Heart left ventricle (tissue), 16 donors: ENCODE measurements at regions not wholly inside any gene's neighbourhood (a gene's known extent, or its start where the extent isn't known, plus 50 kb on each side); places are given as distances from the start of the nearest gene placed in this dataset.

Source experiments
- ATAC-seq, 4 donors: fragments of 200-7000 bp; cut with Tn5 transposase; one replicate each; pipeline ENCODE4 v1.9.1; 2020 to 2022; ENCODE audit warnings: moderate library complexity in 4 of 4, mild to moderate bottlenecking in 3 of 4, moderate number of reproducible peaks in 1 of 4
- DNase-seq, 5 donors: peaks; one replicate each; pipeline ENCODE4 v3.0.0-alpha.2; 2020
- H3K27ac ChIP-seq, 12 donors: fragments of 200-600 bp; sonication (generic) in 4 of 12; one replicate each; pipeline versions ENCODE4 v1.5.0 to v1.8.0; 2016 to 2022; ENCODE audit warnings: mild to moderate bottlenecking in 2 of 12
- H3K27me3 ChIP-seq, 9 donors: fragments of 200-600 bp; sonication (generic) in 2 of 9; one replicate each; pipeline versions ENCODE4 v1.5.1 to v1.8.0; 2016 to 2022; ENCODE audit warnings: mild to moderate bottlenecking in 3 of 9
- H3K36me3 ChIP-seq, 9 donors: fragments of 200-600 bp; sonication (generic) in 2 of 9; one replicate each; pipeline versions ENCODE4 v1.5.0 to v1.8.0; 2018 to 2022; ENCODE audit warnings: mild to moderate bottlenecking in 2 of 9
- H3K4me1 ChIP-seq, 12 donors: fragments of 200-600 bp; sonication (generic) in 4 of 12; one replicate each; pipeline versions ENCODE4 v1.5.0 to v1.8.0; 2016 to 2022; ENCODE audit warnings: mild to moderate bottlenecking in 3 of 12
- H3K4me3 ChIP-seq, 12 donors: fragments of 200-600 bp; sonication (generic) in 4 of 12; one replicate each; pipeline versions ENCODE4 v1.5.0 to v1.8.0; 2017 to 2022; ENCODE audit warnings: mild to moderate bottlenecking in 9 of 12, moderate library complexity in 4 of 12
- H3K9me3 ChIP-seq, 12 donors: fragments of 200-600 bp; sonication (generic) in 4 of 12; one replicate each; pipeline versions ENCODE4 v1.5.0 to v1.8.0; 2016 to 2022; ENCODE audit warnings: mild to moderate bottlenecking in 1 of 12
- CTCF ChIP-seq, 12 donors: fragments of 200-600 bp; sonication (generic) in 4 of 12; IDR thresholded peaks; one replicate each; pipeline versions ENCODE4 v1.5.0 to v1.8.0; 2018 to 2022; ENCODE audit warnings: antibody characterized with exemption in 12 of 12, mild to moderate bottlenecking in 5 of 12
- POLR2A ChIP-seq, 2 donors: fragments of 450-650 bp; IDR thresholded peaks; one replicate each; pipeline ENCODE4 v1.6.1; 2017; ENCODE audit warnings: antibody characterized with exemption in 2 of 2, mild to moderate bottlenecking in 2 of 2, moderate library complexity in 2 of 2
- WGBS, 4 donors: extraction: QIAGEN DNeasy Blood & Tissue Kit in 2 of 4; methylation state at CpG; one replicate each; pipeline versions ENCODE4 v1.1.5 to v1.1.7; 2013 to 2018; 5-methylcytosine and 5-hydroxymethylcytosine counted together
- intact Hi-C, 10 donors: fragments of 100-400 bp; cut with DNase I; formaldehyde crosslinking; loops; one replicate each; pipeline versions ENCODE4 v1.11.1 to v1.14.2; 2022
- donor health status: ischemic (EF 13 %, LVEDD 7.1; RV severe dilation, severe dysfunction).
- donor health status: healthy with polysubstance abuse.
- donor health status: DM: no; HTN: yes; CAD: no.
- donor health status: DM: no; HTN: no; CAD: no.
- donor health status: ischemic (EF 25% LVEDD 6.9; RV normal size, moderate dysfunction).
- donor health status: ischemic (EF 25% LVEDD 5.7; RV mildly dilated, moderate dysfunction).
- donor health status: healthy.
- donor health status: DM: yes; HTN: yes; CAD: no.
- donor health status: ischemic (EF 35%, LVEDD 5.7; RV mildly dilated, moderate dysfunction).
- donor health status: nonischemic (EF 11% LVEDD 7.7; RV severe dilation, severe dysfunction).
- donor health status: DM: yes; HTN: yes; CAD: no.
- donor health status: PGD.
- donor health status: ischemic (EF 29% LVEDD 5.4; RV normal size, mild dysfunction).
- donor health status: nonischemic (EF 23%, LVEDD 6.1; RV moderate dilation, normal function).

DNA sequence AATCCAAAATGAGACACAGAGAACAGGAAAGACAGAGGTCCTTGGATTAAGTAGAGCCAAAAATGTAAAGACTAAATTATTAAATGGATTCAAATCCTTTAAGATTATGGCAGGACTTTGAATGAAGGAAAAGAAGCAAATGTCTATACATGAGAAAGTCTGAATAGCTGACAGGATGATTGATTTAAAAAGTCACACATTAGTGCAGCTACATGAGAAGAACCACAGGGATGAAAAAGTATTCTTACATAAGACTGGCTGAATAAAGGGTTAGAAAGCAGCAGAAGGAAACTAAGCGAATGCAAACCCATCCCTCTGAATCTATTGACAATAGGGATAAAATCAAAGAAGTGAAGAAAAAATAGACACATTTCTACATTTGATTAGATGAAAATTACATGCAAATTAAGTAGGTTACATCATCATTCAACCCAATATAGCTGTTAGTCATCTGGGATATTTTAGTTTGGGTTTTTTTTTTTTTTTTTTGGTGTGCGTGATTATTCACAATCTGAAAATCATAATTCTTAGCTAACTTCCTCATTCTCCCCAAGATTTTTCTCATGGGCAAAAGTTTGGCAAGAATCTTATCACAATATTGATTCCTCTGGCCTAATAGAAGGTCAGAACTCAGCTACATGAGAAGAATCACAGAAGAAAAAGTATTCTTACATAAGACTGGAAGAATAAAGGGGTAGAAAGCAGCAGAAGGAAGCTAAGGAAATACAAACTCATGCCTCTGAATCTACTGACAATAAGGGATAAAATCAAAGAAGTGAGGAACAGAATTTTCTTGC is 845.4 kb downstream of the HACE1 start:
- Histone ChIP-seq H3K4me1 (no peaks in the 10 kb centered on the region), H3K9me3 (no peaks in the 10 kb centered on the region), H3K36me3 (no peaks in the 10 kb centered on the region), H3K27ac (no peak overlapping the region), H3K4me3 (no peak overlapping the region), H3K27me3 (peaks cover 0 to 3% (median 0%) of the 10 kb centered on the region in 9 donors)
- intact Hi-C loops: no loop called here
- ATAC-seq (no peak), DNase-seq (no peak)
- no peak for TF ChIP-seq POLR2A (IDR thresholded peaks at IDR 0.05)
- TF ChIP-seq CTCF (IDR thresholded peaks at IDR 0.05): no peak
- 77 to 91% (median 84%) methylated on average over 2 of the region's 2 CpGs for WGBS, 4 donors

GRCh38 chr6:104013312-104013971 is 846.3 kb downstream of the HACE1 start:
- Histone ChIP-seq H3K27ac (no peak overlapping the region), H3K4me1 (no peaks in the 10 kb centered on the region), H3K9me3 (no peaks in the 10 kb centered on the region), H3K27me3 (peaks cover 0 to 3% (median 0%) of the 10 kb centered on the region in 9 donors), H3K4me3 (no peak overlapping the region), H3K36me3 (no peaks in the 10 kb centered on the region)
- TF ChIP-seq POLR2A (IDR thresholded peaks at IDR 0.05) (no peak), CTCF (IDR thresholded peaks at IDR 0.05) (no peak)
- ATAC-seq (no peak), DNase-seq (no peak)
- intact Hi-C loops: no loop called here
- 28 to 50% (median 46%) methylated on average over 2 of the region's 2 CpGs for WGBS, 4 donors

DNA sequence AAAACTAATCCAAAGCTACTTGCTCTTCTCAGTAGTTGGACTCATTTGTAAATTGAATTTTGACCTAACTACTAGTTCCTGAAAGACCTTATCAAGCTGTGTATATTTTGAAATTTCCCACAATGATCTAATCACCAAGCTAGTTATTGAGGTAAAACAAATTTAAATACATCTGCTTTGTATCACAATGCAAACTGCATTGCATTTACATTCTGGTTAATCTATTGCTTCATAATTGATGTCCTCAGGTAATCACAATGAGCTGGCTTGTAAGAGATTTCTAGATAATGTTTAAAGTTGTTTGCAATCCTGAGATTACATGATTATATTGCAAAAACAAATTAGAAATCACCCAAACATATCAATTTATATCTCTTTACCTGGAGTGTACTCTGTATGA is 848.8 kb downstream of the HACE1 start:
- H3K9me3 ChIP-seq: no peaks in the 10 kb centered on the region
- TF ChIP-seq CTCF (IDR thresholded peaks at IDR 0.05): no peak
- no peak for TF ChIP-seq POLR2A (IDR thresholded peaks at IDR 0.05)
- no peaks in the 10 kb centered on the region for H3K36me3 ChIP-seq
- ATAC-seq (no peak), DNase-seq (no peak)
- no peaks in the 10 kb centered on the region for H3K4me1 ChIP-seq
- intact Hi-C loops: no loop called here
- no peak overlapping the region for H3K27ac ChIP-seq
- no peak overlapping the region for H3K4me3 ChIP-seq
- H3K27me3 ChIP-seq: peaks cover 0 to 3% (median 0%) of the 10 kb centered on the region in 9 donors

DNA sequence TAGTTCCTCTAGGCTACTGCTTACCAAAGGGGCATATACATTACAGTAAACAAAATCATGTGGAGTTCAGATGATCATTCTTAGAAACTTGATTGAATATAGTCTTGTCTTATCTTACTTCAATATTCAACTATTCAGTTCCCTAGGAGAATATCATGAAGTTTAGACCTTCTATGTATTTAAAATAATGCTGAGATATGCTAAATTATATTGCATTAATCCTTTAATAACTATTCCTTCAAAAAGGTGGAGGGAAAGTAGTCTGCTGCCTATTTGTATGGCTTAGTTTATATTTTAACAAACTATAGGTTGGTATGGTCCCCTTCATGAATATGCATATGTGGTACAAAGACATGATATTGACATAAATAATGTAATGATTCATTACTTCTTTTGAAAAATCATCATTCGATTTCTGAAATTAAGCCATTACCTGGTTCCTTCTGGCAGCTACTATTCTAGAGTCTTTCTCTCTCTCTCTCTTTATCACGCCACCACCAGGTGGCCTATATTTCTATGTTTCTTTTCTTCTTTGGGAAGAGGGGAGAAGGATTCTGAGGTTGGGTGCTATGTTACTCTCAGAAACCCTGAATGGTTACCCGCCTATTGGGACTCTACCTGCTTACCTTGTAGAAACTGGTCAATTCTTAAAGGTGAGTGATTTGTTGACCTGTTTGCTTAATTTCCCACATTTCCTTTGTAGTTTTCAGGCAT is 855.8 kb downstream of the HACE1 start:
- intact Hi-C loops: no loop called here
- H3K27ac ChIP-seq: no peak overlapping the region
- 77 to 79% (median 78%) methylated on average over 3 of the region's 3 CpGs for WGBS, 4 donors
- TF ChIP-seq CTCF (IDR thresholded peaks at IDR 0.05) (no peak), POLR2A (IDR thresholded peaks at IDR 0.05) (no peak)
- ATAC-seq (no peak), DNase-seq (no peak)
- no peaks in the 10 kb centered on the region for H3K27me3 ChIP-seq
- no peaks in the 10 kb centered on the region for H3K9me3 ChIP-seq
- no peak overlapping the region for H3K4me3 ChIP-seq
- no peaks in the 10 kb centered on the region for H3K36me3 ChIP-seq
- no peaks in the 10 kb centered on the region for H3K4me1 ChIP-seq
